ENCODE measurements at regions not wholly inside any gene's neighbourhood (a gene's known extent, or its start where the extent isn't known, plus 50 kb on each side); places are given as distances from the start of the nearest gene placed in this dataset.

DNA sequence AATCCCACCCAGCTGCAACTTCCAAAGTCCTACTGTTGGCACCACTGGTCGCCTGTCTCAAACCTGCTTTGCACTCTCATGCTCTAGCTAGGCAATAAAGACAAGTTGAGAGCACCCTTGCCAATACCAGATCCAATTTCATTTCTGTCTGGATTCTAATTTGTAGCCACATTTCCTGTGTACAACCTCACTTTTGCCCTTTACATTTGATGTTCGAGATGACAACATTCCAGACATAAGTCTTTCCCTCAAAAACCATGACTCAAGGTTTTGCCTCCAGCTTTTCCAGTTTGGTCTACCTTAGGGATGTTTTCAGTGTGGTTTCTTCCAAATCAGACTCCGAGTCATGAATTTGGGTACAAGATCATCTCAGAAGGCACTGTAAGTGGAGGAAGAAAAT is 309.0 kb downstream of the GPAM start:
- no peak overlapping the region for H3K4me2 ChIP-seq
- Mint-ChIP-seq H3K9me3 (peaks cover 29% of the 10 kb centered on the region), H3K36me3 (ENCODE audit: low read depth) (peaks cover 21% of the 10 kb centered on the region), H3K4me3 (no peak overlapping the region), H3K27ac (no peak overlapping the region), H3K27me3 (ENCODE audit: insufficient read depth, low read depth, poor library complexity) (peaks cover 2% of the 10 kb centered on the region), H3K4me1 (peaks cover 20% of the 10 kb centered on the region)
- DNase-seq (ENCODE audit: low spot score) (no peak), ATAC-seq (no peak)
- peaks cover 20% of the 10 kb centered on the region for H3K4me1 ChIP-seq (ENCODE audit: insufficient read depth)
- no peaks in the 10 kb centered on the region for H4K20me1 ChIP-seq (replicated peaks; ENCODE audit: insufficient read depth)
- H2AFZ ChIP-seq, result no peak overlapping the region
- peaks cover 5% of the 10 kb centered on the region; the same call in 1 of the 2 replicates for H3K36me3 ChIP-seq (ENCODE audit: insufficient read depth)
- H3K9me2 ChIP-seq (ENCODE audit: insufficient read depth), result peaks cover 31% of the 10 kb centered on the region
- no peaks in the 10 kb centered on the region for H3K27me3 ChIP-seq (ENCODE audit: insufficient read depth)
- no peaks in the 10 kb centered on the region for H3F3A ChIP-seq (replicated peaks; ENCODE audit: low read depth)
- H3K27ac ChIP-seq (ENCODE audit: low read depth), result no peak overlapping the region
- no peak overlapping the region for H3K4me3 ChIP-seq
- TF ChIP-seq ZNF114 (CRISPR knock-in tag; IDR thresholded peaks at IDR 0.05), result no peak
- TF ChIP-seq CTCF (conservative IDR thresholded peaks at IDR 0.05; ENCODE audit: low read depth in 2 of 2), result no peak
- TF ChIP-seq EZH2phosphoT487 (IDR thresholded peaks at IDR 0.05; ENCODE audit: unreplicated experiment), result no peak
- TF ChIP-seq JUNB (IDR thresholded peaks at IDR 0.05; ENCODE audit: unreplicated experiment), result no peak
- no peak for TF ChIP-seq ZNF331 (CRISPR knock-in tag; IDR thresholded peaks at IDR 0.05; ENCODE audit: low read depth)
- TF ChIP-seq CREB1 (CRISPR knock-in tag; IDR thresholded peaks at IDR 0.05; ENCODE audit: low read depth), result no peak
- no peak for TF ChIP-seq ETS1 (IDR thresholded peaks at IDR 0.05)
- TF ChIP-seq NANOG (IDR thresholded peaks at IDR 0.05; ENCODE audit: borderline replicate concordance), result no peak
- TF ChIP-seq STAT1 (IDR thresholded peaks at IDR 0.05; ENCODE audit: unreplicated experiment), result no peak
- TF ChIP-seq EZH2 (IDR thresholded peaks at IDR 0.05; ENCODE audit: low read depth, unreplicated experiment), result no peak
- TF ChIP-seq POLR2AphosphoS5 (IDR thresholded peaks at IDR 0.05; ENCODE audit: low read depth), result no peak
- TF ChIP-seq REST (IDR thresholded peaks at IDR 0.05; ENCODE audit: unreplicated experiment), result no peak
- TF ChIP-seq, protein P1, sequence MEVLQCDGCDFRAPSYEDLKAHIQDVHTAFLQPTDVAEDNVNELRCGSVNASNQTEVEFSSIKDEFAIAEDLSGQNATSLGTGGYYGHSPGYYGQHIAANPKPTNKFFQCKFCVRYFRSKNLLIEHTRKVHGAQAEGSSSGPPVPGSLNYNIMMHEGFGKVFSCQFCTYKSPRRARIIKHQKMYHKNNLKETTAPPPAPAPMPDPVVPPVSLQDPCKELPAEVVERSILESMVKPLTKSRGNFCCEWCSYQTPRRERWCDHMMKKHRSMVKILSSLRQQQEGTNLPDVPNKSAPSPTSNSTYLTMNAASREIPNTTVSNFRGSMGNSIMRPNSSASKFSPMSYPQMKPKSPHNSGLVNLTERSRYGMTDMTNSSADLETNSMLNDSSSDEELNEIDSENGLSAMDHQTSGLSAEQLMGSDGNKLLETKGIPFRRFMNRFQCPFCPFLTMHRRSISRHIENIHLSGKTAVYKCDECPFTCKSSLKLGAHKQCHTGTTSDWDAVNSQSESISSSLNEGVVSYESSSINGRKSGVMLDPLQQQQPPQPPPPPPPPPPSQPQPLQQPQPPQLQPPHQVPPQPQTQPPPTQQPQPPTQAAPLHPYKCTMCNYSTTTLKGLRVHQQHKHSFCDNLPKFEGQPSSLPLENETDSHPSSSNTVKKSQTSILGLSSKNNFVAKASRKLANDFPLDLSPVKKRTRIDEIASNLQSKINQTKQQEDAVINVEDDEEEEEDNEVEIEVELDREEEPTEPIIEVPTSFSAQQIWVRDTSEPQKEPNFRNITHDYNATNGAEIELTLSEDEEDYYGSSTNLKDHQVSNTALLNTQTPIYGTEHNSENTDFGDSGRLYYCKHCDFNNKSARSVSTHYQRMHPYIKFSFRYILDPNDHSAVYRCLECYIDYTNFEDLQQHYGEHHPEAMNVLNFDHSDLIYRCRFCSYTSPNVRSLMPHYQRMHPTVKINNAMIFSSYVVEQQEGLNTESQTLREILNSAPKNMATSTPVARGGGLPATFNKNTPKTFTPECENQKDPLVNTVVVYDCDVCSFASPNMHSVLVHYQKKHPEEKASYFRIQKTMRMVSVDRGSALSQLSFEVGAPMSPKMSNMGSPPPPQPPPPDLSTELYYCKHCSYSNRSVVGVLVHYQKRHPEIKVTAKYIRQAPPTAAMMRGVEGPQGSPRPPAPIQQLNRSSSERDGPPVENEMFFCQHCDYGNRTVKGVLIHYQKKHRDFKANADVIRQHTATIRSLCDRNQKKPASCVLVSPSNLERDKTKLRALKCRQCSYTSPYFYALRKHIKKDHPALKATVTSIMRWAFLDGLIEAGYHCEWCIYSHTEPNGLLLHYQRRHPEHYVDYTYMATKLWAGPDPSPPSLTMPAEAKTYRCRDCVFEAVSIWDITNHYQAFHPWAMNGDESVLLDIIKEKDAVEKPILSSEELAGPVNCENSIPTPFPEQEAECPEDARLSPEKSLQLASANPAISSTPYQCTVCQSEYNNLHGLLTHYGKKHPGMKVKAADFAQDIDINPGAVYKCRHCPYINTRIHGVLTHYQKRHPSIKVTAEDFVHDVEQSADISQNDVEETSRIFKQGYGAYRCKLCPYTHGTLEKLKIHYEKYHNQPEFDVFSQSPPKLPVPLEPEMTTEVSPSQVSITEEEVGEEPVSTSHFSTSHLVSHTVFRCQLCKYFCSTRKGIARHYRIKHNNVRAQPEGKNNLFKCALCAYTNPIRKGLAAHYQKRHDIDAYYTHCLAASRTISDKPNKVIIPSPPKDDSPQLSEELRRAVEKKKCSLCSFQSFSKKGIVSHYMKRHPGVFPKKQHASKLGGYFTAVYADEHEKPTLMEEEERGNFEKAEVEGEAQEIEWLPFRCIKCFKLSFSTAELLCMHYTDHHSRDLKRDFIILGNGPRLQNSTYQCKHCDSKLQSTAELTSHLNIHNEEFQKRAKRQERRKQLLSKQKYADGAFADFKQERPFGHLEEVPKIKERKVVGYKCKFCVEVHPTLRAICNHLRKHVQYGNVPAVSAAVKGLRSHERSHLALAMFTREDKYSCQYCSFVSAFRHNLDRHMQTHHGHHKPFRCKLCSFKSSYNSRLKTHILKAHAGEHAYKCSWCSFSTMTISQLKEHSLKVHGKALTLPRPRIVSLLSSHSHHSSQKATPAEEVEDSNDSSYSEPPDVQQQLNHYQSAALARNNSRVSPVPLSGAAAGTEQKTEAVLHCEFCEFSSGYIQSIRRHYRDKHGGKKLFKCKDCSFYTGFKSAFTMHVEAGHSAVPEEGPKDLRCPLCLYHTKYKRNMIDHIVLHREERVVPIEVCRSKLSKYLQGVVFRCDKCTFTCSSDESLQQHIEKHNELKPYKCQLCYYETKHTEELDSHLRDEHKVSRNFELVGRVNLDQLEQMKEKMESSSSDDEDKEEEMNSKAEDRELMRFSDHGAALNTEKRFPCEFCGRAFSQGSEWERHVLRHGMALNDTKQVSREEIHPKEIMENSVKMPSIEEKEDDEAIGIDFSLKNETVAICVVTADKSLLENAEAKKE (CRISPR knock-in tag; IDR thresholded peaks at IDR 0.05), result no peak
- no peaks in the 10 kb centered on the region for H3K79me2 ChIP-seq (replicated peaks; ENCODE audit: insufficient read depth)
